HepG2 (cell line): ENCODE measurements at regions not wholly inside any gene's neighbourhood (a gene's known extent, or its start where the extent isn't known, plus 50 kb on each side); places are given as distances from the start of the nearest gene placed in this dataset.

Experiments
- AKAP8 ChIP-seq: sonication (generic); formaldehyde crosslinking; IDR thresholded peaks from 2 replicates; pipeline ENCODE4 v1.5.1; 2020; ENCODE audit warnings: mild to moderate bottlenecking, missing genetic modification reagents
- FOSL2 ChIP-seq: sonication (generic); formaldehyde crosslinking; IDR thresholded peaks from 2 replicates; pipeline ENCODE4 v1.4.0; 2020; ENCODE audit warnings: missing genetic modification reagents
- GTF3A ChIP-seq: sonication (generic); formaldehyde crosslinking; conservative IDR thresholded peaks from 2 replicates; pipeline ENCODE4 v1.4.0; 2020; ENCODE audit warnings: mild to moderate bottlenecking, missing genetic modification reagents
- GZF1 ChIP-seq: sonication (generic); formaldehyde crosslinking; IDR thresholded peaks from 2 replicates; pipeline ENCODE4 v1.5.1; 2020; ENCODE audit warnings: mild to moderate bottlenecking, missing genetic modification reagents
- HIC2 ChIP-seq: sonication (generic); formaldehyde crosslinking; IDR thresholded peaks from 2 replicates; pipeline ENCODE4 v1.9.0; 2022; ENCODE audit warnings: low read depth, missing genetic modification reagents
- NFE2 ChIP-seq: sonication (generic); formaldehyde crosslinking; IDR thresholded peaks from 2 replicates; pipeline ENCODE4 v1.4.0; 2020; ENCODE audit warnings: missing genetic modification reagents
- PAXIP1 ChIP-seq: sonication (generic); formaldehyde crosslinking; conservative IDR thresholded peaks from 2 replicates; pipeline ENCODE4 v1.4.0; 2020; ENCODE audit warnings: mild to moderate bottlenecking, missing genetic modification reagents, moderate library complexity
- TEAD3 ChIP-seq: optimal IDR thresholded peaks from 2 replicates; pipeline ENCODE3; 2016; ENCODE audit warnings: borderline replicate concordance
- TFDP2 ChIP-seq: sonication (generic); formaldehyde crosslinking; IDR thresholded peaks from 2 replicates; pipeline ENCODE4 v1.4.0; 2020; ENCODE audit warnings: missing genetic modification reagents
- ZFP91 ChIP-seq: sonication (generic); formaldehyde crosslinking; IDR thresholded peaks from 2 replicates; pipeline ENCODE4 v1.9.0; 2022; ENCODE audit warnings: missing genetic modification reagents, mild to moderate bottlenecking, borderline replicate concordance
- ZNF580 ChIP-seq: IDR thresholded peaks from 2 replicates; pipeline ENCODE4 v1.6.1; 2016; ENCODE audit warnings: low read depth, borderline replicate concordance
- ZNF629 ChIP-seq: sonication (generic); formaldehyde crosslinking; conservative IDR thresholded peaks from 2 replicates; pipeline ENCODE4 v1.5.0; 2020; ENCODE audit warnings: missing genetic modification reagents
- ZNF652 ChIP-seq: IDR thresholded peaks from 2 replicates; pipeline ENCODE4 v1.6.1; 2016; ENCODE audit warnings: low read depth, borderline replicate concordance
- ZNF775 ChIP-seq: sonication (generic); formaldehyde crosslinking; IDR thresholded peaks from 2 replicates; pipeline ENCODE4 v1.4.0; 2020; ENCODE audit warnings: missing genetic modification reagents, mild to moderate bottlenecking, moderate library complexity, borderline replicate concordance
- TF ChIP-seq, protein P1 (sequence below): sonication (generic); formaldehyde crosslinking; IDR thresholded peaks from 2 replicates; pipeline ENCODE4 v1.4.0; 2020; ENCODE audit warnings: missing genetic modification reagents, mild to moderate bottlenecking, borderline replicate concordance

DNA sequence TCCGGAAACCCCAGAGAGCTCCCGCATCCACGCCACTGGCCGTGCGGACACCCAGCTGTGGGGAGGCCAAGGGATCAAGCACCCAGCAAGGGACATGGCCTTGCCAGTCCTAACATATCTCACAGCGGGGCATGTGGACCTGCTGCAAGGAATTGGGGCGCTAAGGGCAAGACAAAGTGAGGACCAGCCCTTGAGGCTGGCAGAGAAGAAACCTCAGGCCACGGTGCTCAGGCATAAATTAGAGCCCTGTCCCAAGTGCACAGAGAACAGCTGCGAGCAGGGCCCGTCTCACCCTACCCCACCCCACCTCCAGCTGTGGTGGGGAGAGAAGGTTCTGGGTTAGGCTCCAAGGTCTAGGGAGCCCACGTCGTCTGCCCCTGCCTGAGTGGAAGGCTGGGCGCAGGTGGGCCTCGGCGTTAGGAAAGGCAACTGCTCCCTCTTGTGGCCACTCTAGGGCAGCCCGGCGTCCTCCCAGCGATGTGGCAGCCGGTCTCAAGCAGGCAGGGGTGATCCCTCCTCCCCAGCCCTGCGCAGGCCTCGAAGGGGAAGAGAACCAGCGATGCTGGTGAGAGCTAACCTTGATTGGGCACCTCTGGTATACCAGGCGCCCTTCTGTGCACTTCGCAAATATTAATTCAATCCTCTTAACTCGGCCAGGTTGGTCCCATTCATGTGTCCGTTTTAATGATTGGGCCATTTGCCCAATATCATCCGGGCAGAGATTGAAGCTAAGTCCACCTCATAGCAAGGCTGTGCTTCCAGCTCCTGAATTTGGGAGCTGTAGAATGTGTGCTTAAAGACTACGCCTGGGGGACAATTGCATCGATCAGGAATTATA, 235.8 kb downstream of the NFATC2 start (continued):
- TF ChIP-seq FOSL2 (CRISPR knock-in tag) = peak; percentile 52
- TF ChIP-seq ZNF629 (CRISPR knock-in tag) = no peak
- peak; percentile 88; the same call in 1 of the 2 replicates for TF ChIP-seq ZNF580 (CRISPR knock-in tag)
- 0 out of 2 replicates have a peak, but pooled peaks have one; percentile 24 for TF ChIP-seq ZNF652 (CRISPR knock-in tag)
- TF ChIP-seq NFE2 (CRISPR knock-in tag) = no peak
- TF ChIP-seq ZNF775 (CRISPR knock-in tag) = no peak
- TF ChIP-seq TEAD3 (CRISPR knock-in tag) = peak; percentile 72
- TF ChIP-seq HIC2 = no peak
- TF ChIP-seq GZF1 (CRISPR knock-in tag) = no peak
- TF ChIP-seq AKAP8 (CRISPR knock-in tag) = no peak
- TF ChIP-seq, protein P1, sequence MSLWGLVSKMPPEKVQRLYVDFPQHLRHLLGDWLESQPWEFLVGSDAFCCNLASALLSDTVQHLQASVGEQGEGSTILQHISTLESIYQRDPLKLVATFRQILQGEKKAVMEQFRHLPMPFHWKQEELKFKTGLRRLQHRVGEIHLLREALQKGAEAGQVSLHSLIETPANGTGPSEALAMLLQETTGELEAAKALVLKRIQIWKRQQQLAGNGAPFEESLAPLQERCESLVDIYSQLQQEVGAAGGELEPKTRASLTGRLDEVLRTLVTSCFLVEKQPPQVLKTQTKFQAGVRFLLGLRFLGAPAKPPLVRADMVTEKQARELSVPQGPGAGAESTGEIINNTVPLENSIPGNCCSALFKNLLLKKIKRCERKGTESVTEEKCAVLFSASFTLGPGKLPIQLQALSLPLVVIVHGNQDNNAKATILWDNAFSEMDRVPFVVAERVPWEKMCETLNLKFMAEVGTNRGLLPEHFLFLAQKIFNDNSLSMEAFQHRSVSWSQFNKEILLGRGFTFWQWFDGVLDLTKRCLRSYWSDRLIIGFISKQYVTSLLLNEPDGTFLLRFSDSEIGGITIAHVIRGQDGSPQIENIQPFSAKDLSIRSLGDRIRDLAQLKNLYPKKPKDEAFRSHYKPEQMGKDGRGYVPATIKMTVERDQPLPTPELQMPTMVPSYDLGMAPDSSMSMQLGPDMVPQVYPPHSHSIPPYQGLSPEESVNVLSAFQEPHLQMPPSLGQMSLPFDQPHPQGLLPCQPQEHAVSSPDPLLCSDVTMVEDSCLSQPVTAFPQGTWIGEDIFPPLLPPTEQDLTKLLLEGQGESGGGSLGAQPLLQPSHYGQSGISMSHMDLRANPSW = no peak
- TF ChIP-seq PAXIP1 (CRISPR knock-in tag) = no peak
- TF ChIP-seq ZFP91 (CRISPR knock-in tag) = peak; percentile 76
- no peak for TF ChIP-seq GTF3A (CRISPR knock-in tag)
- TF ChIP-seq TFDP2 (CRISPR knock-in tag) = no peak
